Stomach smooth muscle (tissue), 2 donors: ENCODE measurements at regions not wholly inside any gene's neighbourhood (a gene's known extent, or its start where the extent isn't known, plus 50 kb on each side); places are given as distances from the start of the nearest gene placed in this dataset.
"Not testable (repeated sequence)": the region's sequence is repeated elsewhere in the genome, so short reads cannot be mapped to it uniquely, and the experiment has no call there.

Experiments used
- H3K27ac ChIP-seq: one replicate; pipeline ENCODE4 v1.7.0; 2013; ENCODE audit warnings: mild to moderate bottlenecking, low read length, inconsistent platforms
- H3K27me3 ChIP-seq, 2 donors: one replicate each; pipeline ENCODE4 v1.7.0; 2013; ENCODE audit warnings: low read length in 2 of 2; ENCODE audit not compliant: insufficient read depth in 2 of 2, control insufficient read depth in 1 of 2
- H3K36me3 ChIP-seq, 2 donors: one replicate each; pipeline ENCODE4 v1.7.0; 2013; ENCODE audit warnings: low read length in 2 of 2; ENCODE audit not compliant: control insufficient read depth in 2 of 2, insufficient read depth in 2 of 2
- H3K4me1 ChIP-seq: one replicate; pipeline ENCODE4 v1.7.0; 2013; ENCODE audit warnings: low read length; ENCODE audit not compliant: control insufficient read depth, insufficient read depth
- H3K4me3 ChIP-seq, 2 donors: one replicate each; pipeline ENCODE4 v1.7.0; 2013; ENCODE audit warnings: low read length in 2 of 2
- H3K9ac ChIP-seq, 2 donors: one replicate each; pipeline ENCODE4 v1.7.0; 2013; ENCODE audit warnings: low read length in 2 of 2, mild to moderate bottlenecking in 1 of 2
- H3K9me3 ChIP-seq, 2 donors: one replicate each; pipeline ENCODE4 v1.7.0; 2013; ENCODE audit warnings: low read length in 2 of 2; ENCODE audit not compliant: control insufficient read depth in 2 of 2
- donor health status: healthy.
- donor health status: Pancreatic carcinoma.

DNA sequence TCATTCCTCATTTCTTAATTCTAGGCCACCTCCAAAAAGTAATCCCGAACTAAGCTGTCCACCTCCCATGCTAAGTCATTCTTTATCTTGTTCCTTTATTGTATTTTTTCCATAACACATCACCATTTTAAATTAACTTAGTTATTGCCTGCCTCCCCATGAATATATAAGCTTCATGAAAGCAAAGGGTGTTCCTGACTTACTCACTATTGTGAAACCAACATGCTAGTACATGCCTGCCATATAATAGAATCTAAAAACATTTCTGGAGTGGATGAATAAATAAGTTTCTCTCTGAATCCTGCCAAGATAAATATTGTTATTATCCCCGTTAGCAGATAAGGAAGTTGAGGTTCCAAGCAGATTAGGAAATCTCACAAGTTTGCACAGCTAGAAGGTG, 232.1 kb downstream of the NPIPA8 start:
- not testable (repeated sequence) for H3K9me3 ChIP-seq, H3K4me1 ChIP-seq, H3K27ac ChIP-seq, H3K4me3 ChIP-seq, H3K27me3 ChIP-seq, H3K36me3 ChIP-seq, H3K9ac ChIP-seq

DNA sequence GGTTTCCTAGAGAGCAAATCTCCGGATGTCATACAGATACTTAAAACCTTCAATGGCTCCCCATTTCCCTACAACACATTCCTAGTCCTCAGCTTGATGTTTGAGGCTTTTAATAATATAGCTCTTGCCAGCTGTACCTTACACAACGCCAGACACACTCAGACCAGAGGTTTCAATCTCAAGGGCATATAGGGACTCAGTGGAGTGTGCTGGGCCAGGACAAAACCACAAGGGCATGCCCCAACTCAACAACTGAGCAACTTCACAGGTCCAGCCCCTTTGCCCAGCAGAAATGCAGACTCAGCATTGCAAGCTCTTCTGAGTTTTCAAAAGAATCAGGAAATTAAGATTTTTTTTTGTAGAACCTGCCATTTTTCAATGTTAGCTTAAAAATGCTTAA, 235.5 kb downstream of the NPIPA8 start:
- not testable (repeated sequence) for H3K4me3 ChIP-seq, H3K27me3 ChIP-seq, H3K4me1 ChIP-seq, H3K9me3 ChIP-seq, H3K27ac ChIP-seq, H3K36me3 ChIP-seq, H3K9ac ChIP-seq

DNA sequence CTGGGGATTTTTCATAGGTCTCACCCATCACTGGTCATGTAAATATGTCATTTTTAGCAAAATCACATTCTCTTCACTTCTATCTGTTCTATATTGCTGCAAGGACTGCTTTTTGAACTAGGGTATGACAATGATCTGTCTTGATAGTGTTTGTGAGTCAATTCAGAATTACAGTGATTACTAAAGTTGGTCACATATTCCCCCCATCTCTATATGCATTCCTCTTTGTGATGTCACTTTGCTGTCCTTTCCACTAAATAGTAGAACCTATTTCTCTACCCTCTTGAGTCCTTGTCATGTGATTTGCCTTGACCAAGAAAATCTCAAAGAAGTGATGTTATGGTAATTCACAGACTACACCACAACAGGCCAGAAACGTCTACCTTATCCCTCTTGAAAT, 243.9 kb downstream of the NPIPA8 start:
- H3K27ac ChIP-seq, H3K4me3 ChIP-seq, H3K27me3 ChIP-seq, H3K9ac ChIP-seq, H3K36me3 ChIP-seq, H3K9me3 ChIP-seq, H3K4me1 ChIP-seq: not testable (repeated sequence)

DNA sequence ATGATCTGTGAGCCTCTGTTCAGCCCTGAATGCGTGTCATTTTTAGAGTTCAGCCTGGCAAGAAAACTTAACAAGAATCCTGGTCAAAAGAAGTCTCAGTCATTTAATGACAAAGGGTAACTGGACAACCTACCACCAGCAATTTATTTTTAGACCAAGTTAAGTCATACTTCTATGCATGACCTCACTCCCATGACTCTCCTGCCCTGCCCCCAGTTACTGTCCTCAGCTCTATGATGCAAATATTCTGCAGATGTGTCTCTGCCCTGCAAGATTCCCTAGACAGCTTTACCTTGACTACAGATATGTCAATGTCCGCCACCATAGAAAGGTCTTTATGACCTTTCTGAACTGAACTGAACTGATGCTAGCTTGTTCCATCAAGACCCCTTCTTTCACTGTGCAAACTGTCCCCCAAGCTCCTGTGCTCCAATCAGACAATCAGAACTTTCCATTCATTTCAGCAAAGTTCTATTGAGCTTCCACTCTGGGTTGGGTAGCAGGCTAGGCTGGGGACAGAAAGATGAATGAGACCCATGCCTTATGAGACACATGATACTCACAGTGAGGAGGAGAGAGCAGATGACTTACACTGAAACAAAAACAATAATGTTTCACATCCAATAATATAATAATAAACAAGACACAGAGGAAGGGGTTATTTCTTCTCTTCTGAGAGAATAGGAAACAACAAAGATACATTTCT, 255.7 kb downstream of the NPIPA8 start:
- not testable (repeated sequence) for H3K27me3 ChIP-seq, H3K9ac ChIP-seq, H3K36me3 ChIP-seq, H3K9me3 ChIP-seq, H3K4me1 ChIP-seq, H3K4me3 ChIP-seq, H3K27ac ChIP-seq

DNA sequence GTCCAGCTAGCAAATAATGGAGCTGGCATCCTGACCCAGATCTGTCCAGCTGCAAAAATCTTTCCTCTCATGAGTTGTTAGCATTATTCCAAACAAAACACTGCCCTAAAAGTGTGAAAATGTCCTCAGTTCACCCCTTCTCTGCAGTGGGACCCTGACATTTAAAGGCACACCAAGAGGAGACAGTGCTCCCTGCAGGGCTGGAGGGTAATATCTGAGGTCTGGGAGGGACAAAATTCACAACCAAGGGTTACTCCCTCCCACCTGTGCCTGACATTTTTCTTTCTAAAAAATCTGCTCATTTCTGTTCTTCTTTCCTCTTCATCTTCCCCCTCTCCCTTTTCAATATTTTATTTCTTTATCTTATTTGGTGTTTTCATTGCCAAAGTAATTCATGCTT, 258.6 kb downstream of the NPIPA8 start:
- not testable (repeated sequence) for H3K27ac ChIP-seq, H3K27me3 ChIP-seq, H3K4me1 ChIP-seq, H3K9ac ChIP-seq, H3K36me3 ChIP-seq, H3K9me3 ChIP-seq, H3K4me3 ChIP-seq

DNA sequence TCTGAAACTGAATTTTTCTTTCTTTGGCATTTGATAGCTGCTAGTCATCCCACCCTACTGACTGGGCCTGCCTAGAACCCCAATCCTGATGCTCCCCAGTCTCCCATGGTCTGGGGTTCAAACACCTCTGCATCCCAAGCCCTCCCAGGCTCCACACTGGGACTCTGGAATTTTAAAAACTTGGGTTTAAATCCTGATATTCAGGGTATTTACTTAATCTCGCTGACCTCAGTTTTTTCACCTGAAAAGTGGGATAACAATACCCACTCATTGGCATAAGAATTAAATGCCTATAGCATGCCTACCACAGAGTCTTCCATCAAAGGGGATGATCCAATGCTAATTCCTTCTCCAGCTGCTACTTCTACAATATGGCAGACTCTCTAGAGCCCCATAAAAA, 264.4 kb downstream of the NPIPA8 start:
- Histone ChIP-seq H3K27me3 (peaks cover 0 to 2% of the 10 kb centered on the region in 2 donors), H3K27ac (no peak overlapping the region), H3K4me1 (no peaks in the 10 kb centered on the region), H3K4me3 (no peak overlapping the region), H3K9me3 (peaks cover 0 to 3% of the 10 kb centered on the region in 2 donors), H3K36me3 (no peaks in the 10 kb centered on the region), H3K9ac (no peak overlapping the region)

DNA sequence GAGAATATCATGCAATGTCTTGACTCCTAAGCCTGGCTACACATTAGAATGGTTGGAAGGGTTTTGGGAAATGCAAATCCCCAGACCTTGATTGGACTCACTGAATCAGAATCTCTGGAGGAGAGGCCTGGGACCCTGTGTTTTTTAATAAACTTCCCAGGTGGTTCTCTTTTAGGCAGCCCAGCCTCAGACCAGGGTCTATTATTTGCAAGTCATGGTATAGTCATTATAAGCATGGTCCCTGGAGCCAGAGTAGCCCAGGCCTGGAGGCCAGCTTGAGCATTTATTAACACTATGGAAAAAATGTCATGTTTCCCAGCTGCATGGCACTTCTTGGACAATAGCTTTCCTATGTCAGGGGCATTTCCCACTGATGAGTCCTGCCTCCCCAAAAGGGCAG, 266.9 kb downstream of the NPIPA8 start:
- Histone ChIP-seq H3K9ac (no peak overlapping the region), H3K4me3 (no peak overlapping the region), H3K9me3 (peaks cover 0 to 5% of the 10 kb centered on the region in 2 donors), H3K27me3 (peaks cover 0 to 2% of the 10 kb centered on the region in 2 donors), H3K4me1 (no peaks in the 10 kb centered on the region), H3K27ac (no peak overlapping the region), H3K36me3 (no peaks in the 10 kb centered on the region)

DNA sequence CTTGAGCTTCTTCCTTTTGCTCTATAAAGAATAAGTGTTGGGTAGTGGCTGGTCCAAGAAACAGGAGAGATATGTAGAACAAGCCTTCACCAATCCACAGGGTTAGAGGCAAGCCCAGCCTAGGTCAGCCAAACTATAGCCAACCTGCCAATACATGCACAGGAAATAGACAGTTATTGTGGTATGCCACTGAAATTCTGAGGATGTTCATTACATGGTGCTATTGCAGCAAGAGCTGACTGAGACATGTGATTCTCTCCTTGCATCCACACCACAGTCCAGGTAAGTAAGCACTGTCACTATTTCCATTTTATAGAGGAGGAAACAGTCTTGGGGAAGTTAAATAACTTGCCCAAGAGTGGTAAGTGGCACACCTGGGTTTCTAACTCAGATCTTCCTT, 268.1 kb downstream of the NPIPA8 start:
- no peak overlapping the region for H3K27ac ChIP-seq
- no peak overlapping the region for H3K4me3 ChIP-seq
- no peak overlapping the region for H3K9ac ChIP-seq
- H3K4me1 ChIP-seq: no peaks in the 10 kb centered on the region
- no peaks in the 10 kb centered on the region for H3K36me3 ChIP-seq
- H3K9me3 ChIP-seq: peaks cover 0 to 6% of the 10 kb centered on the region in 2 donors
- H3K27me3 ChIP-seq: peaks cover 0 to 2% of the 10 kb centered on the region in 2 donors

DNA sequence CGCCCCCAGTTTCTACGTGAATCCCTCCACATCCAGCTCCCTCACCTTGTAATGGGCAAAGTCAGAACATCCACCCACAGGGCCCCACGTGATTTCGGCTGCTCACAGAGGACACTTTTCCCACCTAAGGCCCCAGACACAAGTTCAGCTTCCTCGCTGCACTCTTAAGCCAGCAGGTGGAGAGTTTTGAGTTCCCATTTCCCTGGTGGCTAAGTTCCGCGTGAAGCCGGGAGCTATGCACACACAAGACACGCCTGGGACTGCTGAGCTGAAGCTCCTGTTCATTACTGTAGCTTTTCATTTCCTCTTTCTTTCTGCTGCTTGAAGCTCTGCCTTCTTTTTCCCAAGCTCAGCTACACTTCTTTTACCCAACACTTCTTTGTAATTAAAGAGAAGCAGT, 273.8 kb downstream of the NPIPA8 start:
- peaks cover 0 to 8% of the 10 kb centered on the region in 2 donors for H3K9me3 ChIP-seq
- H3K4me1 ChIP-seq: peaks cover 2% of the 10 kb centered on the region
- H3K36me3 ChIP-seq: no peaks in the 10 kb centered on the region
- no peak overlapping the region for H3K27ac ChIP-seq
- no peak overlapping the region for H3K4me3 ChIP-seq
- H3K9ac ChIP-seq: no peak overlapping the region
- H3K27me3 ChIP-seq: peaks cover 0 to 2% of the 10 kb centered on the region in 2 donors

DNA sequence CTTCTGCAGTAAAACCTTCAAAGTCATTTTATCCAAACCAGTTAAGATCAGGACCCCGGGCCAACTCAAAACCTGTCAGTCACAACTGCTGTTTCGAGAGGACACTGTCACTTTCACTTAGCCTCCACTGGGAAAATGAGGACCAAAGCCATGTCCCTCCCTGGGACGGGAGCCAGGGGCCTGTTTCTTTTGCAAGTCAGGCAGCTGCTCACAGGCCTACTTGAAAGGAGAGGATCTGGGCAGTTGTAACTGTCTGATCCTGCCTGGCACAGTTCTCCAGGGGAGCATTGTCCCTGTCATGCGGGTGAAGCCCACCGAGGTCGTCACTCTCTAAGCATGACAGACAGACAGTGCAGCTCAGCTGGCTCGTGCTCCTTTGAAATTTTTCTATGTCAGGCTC, 276.2 kb downstream of the NPIPA8 start:
- Histone ChIP-seq H3K4me3 (no peak overlapping the region), H3K9me3 (peaks cover 0 to 8% of the 10 kb centered on the region in 2 donors), H3K4me1 (peaks cover 2% of the 10 kb centered on the region), H3K27ac (no peak overlapping the region), H3K27me3 (peaks cover 0 to 2% of the 10 kb centered on the region in 2 donors), H3K36me3 (no peaks in the 10 kb centered on the region), H3K9ac (no peak overlapping the region)

DNA sequence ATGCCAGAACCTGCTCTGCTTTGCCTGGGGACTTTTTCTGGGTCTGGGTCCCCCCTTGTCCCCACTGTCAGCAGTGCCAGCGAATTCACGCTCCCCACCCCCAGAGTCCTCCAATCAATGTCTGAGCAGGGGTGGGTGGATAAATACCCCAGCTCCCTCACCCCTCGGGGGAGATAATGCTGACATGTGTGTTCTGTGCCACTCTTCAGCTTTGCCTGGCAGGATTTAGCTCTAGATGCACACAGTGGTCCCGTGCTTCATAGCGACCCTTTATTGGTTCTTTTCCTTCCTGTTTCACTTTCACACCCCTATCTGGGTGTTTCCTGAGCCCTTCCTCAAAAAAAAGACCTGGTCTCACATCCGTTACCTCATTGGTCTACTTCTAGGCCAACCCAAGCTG, 277.0 kb downstream of the NPIPA8 start:
- Histone ChIP-seq H3K9me3 (peaks cover 0 to 5% of the 10 kb centered on the region in 2 donors), H3K27me3 (peaks cover 0 to 2% of the 10 kb centered on the region in 2 donors), H3K4me3 (no peak overlapping the region), H3K4me1 (peaks cover 2% of the 10 kb centered on the region), H3K27ac (no peak overlapping the region), H3K9ac (no peak overlapping the region), H3K36me3 (no peaks in the 10 kb centered on the region)
